IPS-18c (cell line): ENCODE measurements at regions not wholly inside any gene's neighbourhood (a gene's known extent, or its start where the extent isn't known, plus 50 kb on each side); places are given as distances from the start of the nearest gene placed in this dataset.

Experiments used
- H3K4me3 ChIP-seq: 2 replicates; pipeline ENCODE4 v1.7.0; 2013; ENCODE audit warnings: low read depth, mild to moderate bottlenecking, low read length, moderate library complexity; ENCODE audit not compliant: insufficient read depth
- H3K9me3 ChIP-seq: one replicate; pipeline ENCODE4 v1.6.1; 2013; ENCODE audit warnings: mild to moderate bottlenecking, low read length, moderate library complexity; ENCODE audit not compliant: control insufficient read depth, insufficient read depth

DNA sequence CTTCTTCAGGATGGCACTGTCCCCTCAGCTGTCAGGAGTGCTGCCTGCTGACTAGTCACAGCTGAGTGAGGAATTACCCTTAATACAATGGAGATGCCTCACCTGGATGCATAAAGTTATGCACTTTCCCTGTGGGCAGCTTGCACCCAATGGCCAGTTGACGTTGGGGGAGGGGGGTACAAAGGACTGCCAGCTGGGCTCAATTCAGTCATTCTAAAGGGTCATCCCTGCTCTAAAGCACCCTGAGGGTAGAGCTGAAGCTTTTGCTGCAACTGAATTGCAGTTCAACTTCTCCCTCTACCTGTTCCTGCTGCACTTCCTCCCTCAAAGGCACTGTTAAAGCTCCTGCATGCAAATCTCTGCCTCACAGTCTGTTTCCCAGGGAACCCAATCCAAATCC, 147.8 kb upstream of the SESN3 start:
- Histone ChIP-seq H3K9me3 (no peaks in the 10 kb centered on the region), H3K4me3 (no peak overlapping the region)

DNA sequence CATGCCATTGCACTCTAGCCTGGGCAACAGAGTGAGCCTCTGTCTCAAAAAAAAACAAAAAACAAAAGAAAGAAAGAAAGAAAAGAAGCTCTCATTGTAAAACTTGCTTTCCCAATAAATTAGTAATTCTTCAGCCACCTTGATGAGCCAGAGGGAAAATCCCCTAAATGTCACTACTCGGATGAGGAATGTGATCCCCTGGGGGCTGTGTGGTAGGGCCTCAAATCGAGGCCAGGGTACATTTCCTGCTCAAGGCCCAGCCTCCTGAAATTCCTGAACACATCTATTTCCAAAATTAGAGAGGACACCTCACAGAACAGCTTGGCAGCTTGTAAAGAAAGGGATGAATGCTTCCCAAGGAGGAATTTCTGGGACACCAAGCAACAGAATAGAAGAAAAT, 147.1 kb upstream of the SESN3 start:
- H3K4me3 ChIP-seq = no peak overlapping the region
- no peaks in the 10 kb centered on the region for H3K9me3 ChIP-seq

DNA sequence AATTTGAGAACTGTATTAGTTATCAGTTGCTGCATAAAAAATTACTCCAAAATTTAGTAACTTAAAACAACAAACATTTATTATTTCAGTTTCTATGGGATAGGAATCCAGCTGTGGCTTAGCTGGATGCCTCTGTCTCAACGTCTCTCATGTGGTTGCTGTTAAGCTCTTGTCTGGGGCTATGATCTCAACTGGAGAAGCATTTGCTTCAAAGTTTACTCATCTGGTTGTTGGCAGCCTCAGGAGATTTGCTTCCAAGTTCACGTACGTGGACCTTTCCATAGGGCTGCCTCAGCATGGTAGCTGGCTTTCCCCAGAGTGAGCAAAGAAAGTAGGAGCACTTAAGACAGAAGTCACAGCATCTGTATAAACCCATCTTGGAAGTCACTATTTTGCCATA, 144.9 kb upstream of the SESN3 start:
- Histone ChIP-seq H3K4me3 (no peak overlapping the region), H3K9me3 (no peaks in the 10 kb centered on the region)

DNA sequence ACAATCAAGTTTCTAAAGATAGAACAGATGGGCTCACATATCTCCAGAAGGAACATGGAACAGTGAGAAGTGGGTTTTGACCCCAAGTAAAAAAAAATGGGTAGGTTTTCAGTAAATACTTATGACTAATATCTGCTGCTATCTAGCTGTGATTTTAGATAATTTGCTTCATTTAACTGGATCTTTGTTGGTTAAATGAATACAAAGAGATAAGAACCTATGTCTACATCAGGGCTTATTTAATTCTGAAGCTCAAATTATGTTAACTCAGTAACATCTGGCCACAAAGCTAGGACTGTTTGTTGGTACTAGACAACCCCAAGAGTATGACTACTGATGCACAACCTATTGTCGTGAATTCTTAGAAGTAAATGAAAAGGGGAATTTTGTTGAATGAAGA, 144.4 kb upstream of the SESN3 start:
- no peak overlapping the region for H3K4me3 ChIP-seq
- H3K9me3 ChIP-seq = no peaks in the 10 kb centered on the region

DNA sequence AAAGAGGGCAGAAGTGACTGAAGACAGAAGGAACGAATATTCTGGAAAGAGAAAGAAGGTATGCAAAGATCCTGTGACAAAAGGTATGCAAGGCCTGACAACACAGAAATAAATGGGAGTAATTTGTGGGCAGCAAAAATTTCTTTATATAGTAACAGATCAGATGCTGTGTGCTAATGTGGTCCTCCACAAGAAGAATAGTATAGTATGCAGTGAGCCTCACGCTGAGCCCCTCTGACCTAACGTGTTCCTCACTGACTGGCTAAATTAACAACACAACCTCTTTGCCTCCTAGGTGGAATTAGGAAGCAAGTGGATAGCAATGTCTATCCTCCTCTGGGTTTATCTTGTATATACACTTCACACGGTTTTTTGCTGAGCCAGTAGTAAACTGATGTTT, 143.1 kb upstream of the SESN3 start:
- H3K9me3 ChIP-seq = no peaks in the 10 kb centered on the region
- no peak overlapping the region for H3K4me3 ChIP-seq

DNA sequence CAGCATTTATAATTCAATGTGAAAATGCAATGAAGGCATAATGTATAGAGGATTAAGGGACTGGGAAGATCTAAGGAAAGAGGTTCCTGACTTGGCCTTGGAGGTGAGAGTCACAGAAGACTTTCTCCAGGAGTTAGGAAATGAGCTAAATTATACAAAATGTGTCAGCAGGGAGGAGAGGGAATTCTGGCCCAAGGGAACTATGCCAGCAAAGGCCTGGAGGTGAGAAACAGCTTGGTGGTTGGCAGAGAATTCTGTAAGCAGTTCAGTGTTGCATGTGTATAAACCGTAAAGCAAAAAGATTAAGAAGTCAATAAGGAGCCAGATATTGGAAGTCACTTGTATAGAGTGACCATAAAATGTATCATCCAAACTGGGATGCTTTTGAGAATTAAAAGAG, 142.2 kb upstream of the SESN3 start:
- Histone ChIP-seq H3K4me3 (no peak overlapping the region), H3K9me3 (no peaks in the 10 kb centered on the region)

DNA sequence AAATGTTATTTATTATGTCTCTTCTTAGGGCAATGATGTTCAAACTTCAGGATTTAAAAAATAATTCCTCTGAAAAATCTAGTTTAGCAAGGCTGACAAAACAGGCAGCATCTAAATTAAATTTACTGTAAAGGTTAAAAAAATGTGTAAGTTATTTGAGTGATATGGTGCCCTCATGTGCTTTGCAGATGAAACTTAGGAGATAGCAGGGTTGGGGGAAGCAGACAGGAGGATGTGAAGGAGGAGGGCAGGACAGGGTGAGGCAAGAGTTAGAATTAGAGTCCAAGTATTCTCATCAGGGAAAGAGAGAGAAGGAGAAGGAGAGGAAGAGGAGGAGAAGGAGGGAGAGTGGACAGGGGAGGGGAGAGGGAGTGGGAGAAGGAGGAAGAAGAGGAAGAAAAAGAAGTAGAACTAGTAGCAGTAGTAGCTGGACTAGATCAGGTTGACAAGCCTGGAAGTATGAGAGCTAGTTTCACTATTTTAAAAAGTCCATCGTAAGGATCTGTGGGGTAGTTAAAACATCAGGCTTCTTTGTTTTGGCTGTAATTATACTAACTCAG, 141.2 kb upstream of the SESN3 start:
- no peaks in the 10 kb centered on the region for H3K9me3 ChIP-seq

DNA sequence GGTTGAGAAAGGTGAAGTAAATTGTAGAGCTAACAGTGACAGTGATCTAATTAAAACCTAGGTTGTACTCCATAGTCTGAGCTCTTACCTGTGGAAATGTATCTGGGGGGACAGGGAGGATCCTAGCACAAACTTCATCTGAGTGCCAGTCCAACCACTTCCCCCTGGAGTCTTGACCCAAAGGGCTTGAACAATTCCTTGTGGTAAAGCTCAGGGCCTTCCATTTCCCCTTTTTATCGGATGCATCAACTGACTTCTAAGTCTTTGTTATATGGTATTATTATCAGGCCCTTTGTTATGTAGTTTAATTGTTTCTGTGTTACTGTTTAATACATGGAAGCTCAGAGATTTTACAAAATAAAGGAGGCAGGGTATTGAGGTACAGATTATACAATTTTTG, 140.2 kb upstream of the SESN3 start:
- Histone ChIP-seq H3K9me3 (no peaks in the 10 kb centered on the region), H3K4me3 (no peak overlapping the region)

More for the DNA sequence above, 141.2 kb upstream of the SESN3 start:
- H3K4me3 ChIP-seq = no peak overlapping the region

DNA sequence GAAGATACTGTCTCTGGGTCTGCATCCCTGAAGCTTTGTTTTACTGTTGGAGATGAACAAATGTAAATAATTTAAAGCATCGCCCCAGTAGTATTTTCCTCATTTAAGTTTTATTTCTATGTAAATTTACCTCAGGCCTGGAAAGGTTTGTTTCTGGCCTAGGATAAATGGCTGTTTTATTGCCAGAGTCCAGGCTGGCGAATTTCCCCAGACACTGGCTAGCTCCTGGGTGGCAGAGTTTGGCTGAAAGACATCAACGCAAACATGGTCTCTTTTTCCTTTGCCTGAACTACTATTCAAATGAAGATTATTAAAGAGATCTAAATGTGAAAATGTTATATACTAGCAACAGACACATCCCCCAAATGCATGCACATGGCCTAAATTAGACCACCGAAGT, 136.7 kb upstream of the SESN3 start:
- Histone ChIP-seq H3K9me3 (no peaks in the 10 kb centered on the region), H3K4me3 (no peak overlapping the region)

DNA sequence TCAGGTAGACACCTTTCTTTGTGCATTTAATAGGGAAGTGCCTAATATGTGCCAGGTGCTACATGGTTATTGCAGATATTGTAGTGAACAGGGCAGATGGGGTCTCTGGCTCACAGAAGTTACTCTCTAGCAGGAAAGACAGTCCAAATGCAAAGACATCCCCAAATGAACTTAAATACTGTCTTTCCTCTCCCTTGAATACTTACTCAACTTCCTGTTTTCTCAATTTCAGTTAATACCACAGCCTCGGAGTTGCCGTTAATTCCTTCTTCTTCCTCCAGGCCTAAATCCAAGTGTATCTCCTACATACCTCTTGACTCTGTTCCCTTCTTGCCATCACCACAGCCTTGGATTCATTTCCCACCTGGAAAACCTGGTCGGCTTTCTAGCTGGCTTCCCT, 134.3 kb upstream of the SESN3 start:
- Histone ChIP-seq H3K9me3 (no peaks in the 10 kb centered on the region), H3K4me3 (no peak overlapping the region)

DNA sequence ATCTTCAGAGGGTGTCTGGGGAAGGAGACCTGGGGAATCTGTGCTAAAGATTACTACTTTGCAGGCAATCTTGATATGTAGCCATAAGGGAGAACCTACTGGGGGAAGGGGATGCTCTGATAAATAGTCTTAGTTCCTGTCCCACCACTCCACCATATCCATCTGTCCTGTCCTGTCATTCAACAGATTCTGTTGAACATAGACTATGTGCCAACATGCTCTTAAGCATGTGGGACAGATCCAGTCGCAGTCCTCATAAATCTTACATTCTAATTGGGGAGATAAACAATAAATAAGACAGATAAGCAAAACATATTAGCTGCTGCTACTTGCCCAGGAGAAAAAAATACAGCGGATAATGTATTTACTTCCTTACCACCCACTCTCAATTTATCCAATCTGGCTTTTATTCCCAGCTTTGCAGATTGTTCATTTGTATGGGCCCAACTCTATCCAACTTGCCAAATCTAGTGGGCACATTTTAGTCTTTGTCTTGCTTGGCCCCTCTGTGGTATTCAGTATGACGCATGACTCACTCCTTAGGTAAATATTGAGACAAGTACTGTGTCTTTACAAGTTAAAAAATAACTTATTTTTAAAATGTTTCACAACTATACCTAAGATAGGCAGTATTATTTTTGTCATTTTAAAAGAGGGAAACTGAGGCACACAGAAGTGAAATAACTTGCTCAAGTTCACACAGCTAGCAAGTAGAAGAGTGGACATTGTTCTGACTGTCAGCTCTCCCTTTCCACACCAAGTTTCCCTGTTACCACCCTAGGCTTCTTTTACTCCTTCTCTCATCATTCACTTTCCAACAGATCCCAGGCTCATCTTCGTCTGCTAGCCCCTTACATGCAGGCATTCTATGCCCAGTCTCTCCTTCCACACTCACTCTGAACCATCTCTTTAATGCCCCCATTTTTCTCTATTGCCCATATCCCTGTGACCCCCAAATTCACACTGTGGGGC, 133.6 kb upstream of the SESN3 start:
- H3K9me3 ChIP-seq = no peaks in the 10 kb centered on the region
- no peak overlapping the region for H3K4me3 ChIP-seq

DNA sequence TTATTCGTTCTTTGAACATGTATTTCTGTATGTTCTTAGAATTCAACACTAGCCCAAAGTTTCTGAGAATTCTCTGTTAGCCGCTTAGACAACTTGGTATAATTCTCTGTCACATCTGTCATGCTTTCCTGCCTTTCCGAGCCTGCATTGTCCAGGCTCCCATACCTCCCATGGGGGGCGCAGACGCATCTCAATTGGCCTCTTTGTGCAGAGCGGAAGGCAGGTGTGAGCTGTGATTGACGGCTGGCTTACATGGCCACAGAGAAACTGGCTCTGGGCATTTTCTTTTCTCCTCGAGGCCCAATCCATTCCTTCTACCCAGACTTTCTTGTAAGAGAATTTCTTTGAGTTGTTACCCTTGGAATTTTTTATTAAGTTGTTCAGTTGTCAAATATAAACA, 132.7 kb upstream of the SESN3 start:
- Histone ChIP-seq H3K4me3 (no peak overlapping the region), H3K9me3 (no peaks in the 10 kb centered on the region)

DNA sequence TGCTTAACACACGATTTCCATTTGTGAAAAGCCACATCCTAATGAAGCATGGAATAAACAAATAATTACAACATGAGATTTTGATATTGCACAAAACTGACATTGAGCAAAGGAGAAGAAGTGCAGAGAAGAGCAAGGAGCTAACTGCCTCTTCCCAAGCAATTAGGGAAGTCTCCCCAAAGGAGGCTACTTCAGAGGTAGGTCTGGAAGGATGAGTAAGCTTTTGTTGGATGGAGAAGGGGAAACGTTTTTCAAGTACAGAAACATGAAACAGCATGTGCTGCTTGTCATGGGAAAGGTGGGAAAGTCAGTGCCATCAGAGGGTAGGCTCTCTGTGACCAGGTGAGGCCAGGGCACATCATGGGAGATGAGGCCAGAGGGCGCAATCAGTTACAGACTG, 132.2 kb upstream of the SESN3 start:
- Histone ChIP-seq H3K9me3 (no peaks in the 10 kb centered on the region), H3K4me3 (no peak overlapping the region)

DNA sequence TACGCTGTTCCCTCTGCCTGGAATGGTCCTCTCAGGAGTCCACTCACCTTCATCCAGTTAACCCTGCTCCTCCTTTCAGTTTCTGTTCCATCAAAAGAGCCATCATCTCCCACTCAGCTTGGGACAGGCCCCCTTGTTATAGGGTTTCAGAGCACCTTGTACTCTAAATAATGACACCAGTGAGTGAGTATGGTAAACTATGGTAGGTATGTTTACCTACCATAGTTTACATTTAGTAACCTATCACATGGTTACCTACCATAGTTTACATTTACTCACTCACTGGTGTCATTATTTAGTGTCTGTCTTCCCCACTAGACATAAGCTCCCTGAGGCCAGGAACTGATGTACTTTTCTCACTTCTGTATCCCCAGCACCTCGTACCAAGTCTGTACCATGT, 130.2 kb upstream of the SESN3 start:
- no peak overlapping the region for H3K4me3 ChIP-seq
- no peaks in the 10 kb centered on the region for H3K9me3 ChIP-seq

DNA sequence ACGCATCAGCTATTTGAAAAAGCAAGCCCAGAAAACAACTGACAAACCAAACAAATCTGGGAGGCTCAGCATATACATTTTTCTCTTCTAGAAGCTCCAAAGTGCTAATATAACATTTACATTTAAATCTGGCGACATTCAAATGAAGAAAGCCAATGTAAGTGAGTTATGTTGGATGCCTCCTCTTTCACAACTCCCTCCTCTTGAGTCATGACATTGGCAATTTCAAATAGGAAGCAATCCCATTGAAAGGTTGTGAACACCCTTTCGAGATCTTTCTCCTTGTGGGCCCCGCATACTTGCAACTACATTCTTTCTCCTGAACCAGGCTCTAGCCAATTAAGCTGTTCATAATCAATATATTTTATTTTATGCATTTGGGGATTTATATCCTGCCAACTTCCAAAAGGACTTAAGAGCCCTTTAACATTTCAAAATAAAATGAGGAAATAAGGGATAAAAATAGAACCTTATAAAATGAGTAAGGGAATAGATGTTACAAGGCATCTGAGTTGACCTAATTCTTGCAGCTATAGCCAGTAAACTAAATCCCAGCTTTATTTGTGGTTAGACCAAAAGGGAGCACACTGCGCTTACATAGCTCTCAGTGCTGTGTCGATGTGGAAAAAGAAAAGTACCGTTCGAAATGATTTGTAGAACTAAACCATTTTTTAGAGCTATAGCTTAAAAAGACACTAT, 129.5 kb upstream of the SESN3 start:
- no peak overlapping the region for H3K4me3 ChIP-seq
- H3K9me3 ChIP-seq = no peaks in the 10 kb centered on the region

DNA sequence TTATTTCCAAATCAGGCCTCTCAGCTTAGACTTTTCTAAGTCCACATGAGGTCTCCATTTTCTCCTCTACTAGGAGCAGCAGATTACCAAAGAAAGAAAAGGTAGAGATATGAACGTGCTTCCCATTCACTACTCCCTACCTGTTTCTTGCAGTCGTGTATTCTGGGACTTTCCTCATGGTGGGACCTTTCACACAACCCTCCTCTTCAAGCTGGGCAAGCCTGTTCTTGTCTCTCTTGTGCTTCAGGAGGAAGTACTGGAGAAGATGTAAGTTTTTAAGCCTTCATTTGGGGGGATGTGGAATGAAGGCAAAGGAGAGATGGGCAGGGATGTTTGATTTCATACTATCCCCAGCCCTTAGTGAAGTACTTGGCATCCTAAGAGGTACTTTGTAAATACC, 128.8 kb upstream of the SESN3 start:
- H3K9me3 ChIP-seq = no peaks in the 10 kb centered on the region
- H3K4me3 ChIP-seq = no peak overlapping the region

DNA sequence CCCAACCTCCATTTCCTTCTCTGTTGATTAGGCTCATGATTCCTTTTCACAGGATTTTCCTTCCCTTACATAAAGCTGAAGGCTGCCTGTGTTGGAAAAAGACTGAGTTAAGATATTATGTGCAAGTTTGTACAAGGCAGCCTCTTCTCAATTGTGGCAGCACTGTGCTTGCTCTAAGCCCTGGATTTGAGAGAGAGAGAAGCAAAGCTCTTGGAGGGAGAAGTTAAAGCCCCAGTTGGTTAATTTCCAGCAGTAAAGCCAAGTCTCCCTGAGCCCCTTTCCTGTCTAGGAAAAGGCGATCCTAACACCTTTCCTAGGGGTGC, 128.3 kb upstream of the SESN3 start:
- H3K4me3 ChIP-seq = no peak overlapping the region

More for the DNA sequence above, 128.3 kb upstream of the SESN3 start:
- H3K9me3 ChIP-seq = no peaks in the 10 kb centered on the region
